Kidney capillary endothelial cell (primary cell): ENCODE measurements at regions not wholly inside any gene's neighbourhood (a gene's known extent, or its start where the extent isn't known, plus 50 kb on each side); places are given as distances from the start of the nearest gene placed in this dataset.

Experiments
- DNase-seq: peaks from one replicate; pipeline ENCODE4 v3.0.0-alpha.2; 2018; ENCODE audit warnings: low spot score

DNA sequence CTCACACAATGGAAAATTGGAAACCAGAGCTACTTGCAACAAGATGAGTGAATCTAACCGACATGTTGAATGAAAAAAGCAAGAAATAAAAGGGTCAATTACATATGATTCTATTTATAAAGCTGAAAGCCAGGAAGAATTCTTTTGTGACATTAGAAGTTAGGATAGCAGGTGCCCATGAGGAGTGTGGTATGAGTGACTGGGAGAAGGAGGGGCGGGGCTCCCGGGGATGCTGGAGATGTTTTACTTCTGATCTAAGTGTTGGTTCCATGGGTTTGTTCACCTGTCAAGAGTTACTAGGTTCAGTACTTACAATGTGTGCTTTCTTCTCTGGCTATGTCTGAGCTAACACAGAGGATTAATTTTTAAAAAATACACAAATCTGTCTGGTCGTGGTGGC, 60.8 kb downstream of the NSMCE3 start:
- DNase-seq, result no peak

DNA sequence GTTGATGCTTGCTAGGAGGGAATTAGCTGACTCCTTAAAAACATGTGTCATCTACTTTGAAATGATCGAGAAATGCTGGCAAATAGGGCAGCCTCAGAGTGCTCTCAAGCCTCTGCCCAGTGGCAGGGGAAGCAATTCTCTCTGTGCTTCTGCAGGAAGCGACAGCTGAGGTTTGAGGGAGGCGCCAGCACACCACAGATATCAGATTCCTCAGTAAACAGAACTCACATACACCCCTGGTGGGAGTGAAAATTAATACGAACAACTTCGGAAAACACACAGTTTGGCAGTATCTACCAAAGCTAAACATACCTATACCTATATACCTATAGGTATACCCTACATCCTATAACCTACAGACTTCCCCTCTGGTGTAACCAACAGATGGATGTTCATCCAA, 61.3 kb downstream of the NSMCE3 start:
- DNase-seq, result no peak

DNA sequence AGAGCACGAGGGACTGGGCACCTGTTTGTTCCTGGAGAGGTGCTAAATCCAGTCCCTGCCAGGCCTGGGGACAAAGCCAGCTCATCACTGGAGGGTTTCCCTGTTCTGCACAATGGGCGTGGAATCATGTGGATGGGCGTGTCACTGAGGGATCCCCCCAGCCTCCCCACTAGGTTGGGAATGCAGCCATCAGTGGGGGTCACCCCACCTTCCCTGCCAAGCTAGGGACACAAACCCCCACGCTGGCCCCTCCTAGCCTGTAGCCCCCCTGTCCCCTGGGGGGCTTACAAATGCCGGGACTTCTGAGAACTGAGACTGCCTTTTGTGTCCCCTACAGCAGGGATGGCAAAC, 61.9 kb downstream of the NSMCE3 start:
- DNase-seq, result no peak

DNA sequence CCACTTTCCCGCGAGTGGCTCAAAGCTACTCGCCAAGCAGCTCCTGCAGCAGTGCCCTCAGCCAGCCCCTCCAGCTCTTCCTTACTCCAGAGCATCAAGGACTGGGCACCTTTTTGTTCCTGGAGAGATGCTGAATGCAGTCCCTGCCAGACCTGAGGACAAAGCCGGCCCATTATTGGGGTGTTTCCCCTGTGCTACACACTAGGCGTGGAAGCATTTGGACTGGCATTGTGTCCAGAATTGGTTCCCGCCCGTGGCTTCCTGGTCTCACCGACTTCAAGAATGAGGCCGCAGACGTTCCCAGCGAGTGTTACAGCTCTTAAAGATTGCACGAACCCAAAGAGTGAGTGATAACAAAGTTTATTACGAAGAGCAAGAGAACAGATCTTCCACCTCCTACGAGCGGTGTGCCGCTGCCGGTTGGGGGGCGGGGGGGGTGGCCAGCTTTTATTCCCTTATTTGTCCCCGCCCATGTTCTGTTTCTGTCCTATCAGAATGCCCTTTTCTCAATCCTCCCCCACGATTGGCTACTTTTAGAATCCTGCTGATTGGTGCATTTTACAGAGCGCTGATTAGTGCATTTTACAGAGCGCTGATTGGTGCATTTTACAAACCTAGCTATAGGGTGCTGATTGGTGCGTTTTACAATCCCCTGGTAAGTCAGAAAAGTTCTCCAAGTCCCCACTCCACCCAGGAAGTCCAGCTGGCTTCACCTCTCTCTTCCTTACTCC, 62.4 kb downstream of the NSMCE3 start:
- DNase-seq, result no peak

DNA sequence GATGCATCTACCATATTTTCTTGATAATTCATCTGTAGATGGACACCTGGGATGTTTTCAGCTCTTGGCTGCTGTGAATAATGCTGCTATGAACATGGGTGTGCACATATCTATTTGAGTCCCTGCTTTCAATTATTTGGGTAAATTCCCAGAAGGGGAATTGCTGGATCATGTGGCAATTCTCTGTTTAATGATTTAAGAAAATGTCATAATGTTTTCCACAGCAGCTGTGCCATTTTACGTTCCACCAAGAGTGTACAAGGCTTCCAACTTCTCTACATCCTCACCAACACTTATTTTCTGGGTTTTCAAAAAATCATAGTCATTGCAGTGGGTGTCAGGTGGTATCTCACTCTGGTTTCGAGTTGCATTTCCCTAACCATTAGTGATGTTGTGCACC, 64.4 kb downstream of the NSMCE3 start:
- no peak for DNase-seq

DNA sequence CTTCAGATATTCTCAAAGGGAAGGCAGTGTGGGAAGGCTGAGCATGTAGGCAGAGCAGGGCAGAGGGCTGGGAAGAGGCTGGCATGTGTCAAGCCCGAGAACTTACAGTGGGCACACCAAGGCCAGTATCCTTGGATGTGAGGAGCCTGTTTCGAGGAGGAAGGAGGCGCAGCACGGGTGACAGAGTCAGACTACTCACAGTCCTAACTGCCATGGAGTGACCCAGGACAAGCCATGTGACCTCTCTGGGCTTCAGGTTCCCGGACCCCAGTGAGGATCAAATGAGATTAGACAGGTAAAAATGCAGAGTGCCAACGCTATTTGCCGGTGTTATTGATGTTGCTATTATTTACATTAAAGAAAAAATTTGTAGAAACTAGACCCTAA, 65.3 kb downstream of the NSMCE3 start:
- no peak for DNase-seq

DNA sequence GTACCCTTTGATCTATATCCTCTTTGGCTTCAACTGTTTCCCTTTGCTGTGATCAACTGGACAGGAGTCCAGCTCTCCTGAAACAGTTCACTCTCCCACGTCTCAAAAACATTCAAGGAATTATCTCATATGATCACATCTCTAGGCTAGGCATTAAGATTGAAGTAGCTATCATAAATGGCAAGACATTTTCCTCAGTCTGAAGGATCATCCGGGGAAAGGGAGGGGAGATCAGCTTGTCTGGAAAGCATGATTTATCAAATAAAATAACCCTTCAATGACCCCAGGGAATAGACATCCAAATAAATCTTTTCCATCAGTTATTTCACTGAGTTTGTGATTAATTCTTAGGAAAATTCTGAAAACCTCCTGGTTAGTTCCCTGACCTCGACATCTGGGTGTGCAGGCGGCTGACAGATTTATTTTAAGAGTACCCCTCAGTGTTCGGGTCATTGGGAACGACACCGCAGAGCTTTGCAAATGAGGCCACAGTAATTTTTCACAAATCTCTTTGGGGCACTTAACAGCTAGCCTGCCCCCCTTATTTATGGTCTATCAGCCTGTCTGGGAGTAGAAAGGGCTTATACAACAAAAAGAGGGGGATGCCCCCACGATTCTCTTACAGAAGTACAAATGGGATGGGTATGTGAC, 65.8 kb downstream of the NSMCE3 start:
- no peak for DNase-seq

DNA sequence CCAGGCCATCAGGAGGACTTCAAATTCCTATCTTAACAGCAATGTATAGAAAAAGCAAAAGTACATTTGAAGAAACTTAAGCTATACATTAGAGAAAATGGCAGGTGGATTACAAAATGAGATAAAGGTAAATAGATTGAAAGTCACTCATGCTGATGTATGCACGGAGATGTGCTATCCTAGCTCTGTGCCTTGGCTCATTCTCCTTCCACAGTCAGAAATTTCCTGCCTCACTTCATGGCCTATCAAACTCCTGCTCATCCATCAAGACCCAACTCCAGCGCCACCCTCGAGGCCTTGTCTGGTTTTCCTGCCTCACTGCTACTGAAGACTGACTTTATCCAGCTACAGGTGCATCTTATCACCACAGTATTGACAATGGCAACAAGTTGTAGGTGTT, 72.9 kb downstream of the NSMCE3 start:
- no peak for DNase-seq

DNA sequence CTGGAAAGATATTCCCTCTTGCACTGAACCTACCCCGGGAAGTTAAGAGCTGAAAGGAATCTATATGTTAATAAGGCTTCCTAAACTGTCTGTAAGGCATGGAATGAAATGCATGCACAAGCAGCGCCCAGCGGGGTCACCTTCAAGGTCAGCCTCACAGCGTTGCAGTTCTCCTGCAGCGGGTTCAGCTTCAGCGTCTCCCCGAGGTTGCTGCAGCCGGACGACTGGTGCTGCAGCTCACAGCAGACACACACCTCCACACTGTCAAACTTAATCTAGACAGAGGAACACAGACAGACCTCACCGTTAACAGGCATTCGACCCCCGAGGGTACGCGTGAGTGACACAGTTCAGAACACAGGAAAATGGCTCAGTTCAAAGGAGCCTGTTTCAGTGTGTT, 73.3 kb downstream of the NSMCE3 start:
- DNase-seq, result no peak

DNA sequence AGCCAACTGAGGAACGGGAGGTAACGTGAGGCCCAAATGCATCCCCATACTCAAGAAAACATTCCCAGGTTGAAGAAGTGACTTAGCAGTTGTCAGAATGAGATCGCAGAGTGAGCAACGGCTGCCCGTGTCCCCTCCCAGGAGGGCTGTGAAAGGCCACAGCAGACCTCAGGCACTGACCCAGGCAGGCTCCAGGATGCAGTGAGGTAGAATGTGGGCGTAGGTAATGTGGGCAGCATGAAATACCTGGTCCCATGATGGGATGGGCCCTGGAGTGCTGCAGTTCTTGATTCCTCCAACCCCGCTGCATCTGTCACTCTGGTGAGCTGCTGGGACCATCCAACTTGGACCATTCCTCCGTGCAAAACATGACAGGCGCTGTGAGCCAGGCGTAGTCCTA, 74.8 kb downstream of the NSMCE3 start:
- DNase-seq, result no peak

DNA sequence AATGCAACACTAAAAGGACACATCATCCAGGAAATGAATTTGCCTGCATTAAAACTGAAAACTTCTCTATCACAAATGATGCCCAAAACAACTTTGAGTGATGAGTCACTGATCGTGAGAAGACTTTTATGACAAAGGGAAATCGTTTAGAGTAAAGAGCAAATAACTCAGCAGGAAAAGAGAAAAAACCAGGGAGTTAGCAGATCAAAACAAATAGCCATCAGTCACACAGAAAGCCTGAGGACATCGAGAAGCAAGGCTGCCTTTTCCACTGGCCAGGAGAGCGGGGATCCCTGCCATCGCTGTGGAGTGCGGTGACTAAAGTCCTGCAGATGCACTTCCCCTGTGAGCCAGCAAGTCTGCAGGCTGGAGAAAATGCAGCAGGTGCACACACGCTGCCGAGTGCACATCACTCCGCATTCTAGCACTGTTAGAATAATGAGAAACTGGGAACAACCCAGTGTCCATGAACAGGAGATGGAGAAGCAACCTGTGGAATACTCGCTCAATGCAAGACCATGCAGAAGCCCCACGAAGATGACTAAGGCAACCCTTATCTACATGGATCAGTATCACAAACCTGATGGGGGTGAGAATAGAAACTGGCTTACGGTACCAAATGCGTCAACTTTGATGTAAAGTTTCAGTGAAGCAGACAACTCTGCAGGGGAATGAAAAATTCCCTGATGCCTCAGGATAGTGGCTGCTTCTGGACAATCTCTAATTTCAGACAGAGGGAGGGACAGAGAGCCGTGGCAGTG, 86.4 kb downstream of the NSMCE3 start:
- peak; percentile 62 for DNase-seq

DNA sequence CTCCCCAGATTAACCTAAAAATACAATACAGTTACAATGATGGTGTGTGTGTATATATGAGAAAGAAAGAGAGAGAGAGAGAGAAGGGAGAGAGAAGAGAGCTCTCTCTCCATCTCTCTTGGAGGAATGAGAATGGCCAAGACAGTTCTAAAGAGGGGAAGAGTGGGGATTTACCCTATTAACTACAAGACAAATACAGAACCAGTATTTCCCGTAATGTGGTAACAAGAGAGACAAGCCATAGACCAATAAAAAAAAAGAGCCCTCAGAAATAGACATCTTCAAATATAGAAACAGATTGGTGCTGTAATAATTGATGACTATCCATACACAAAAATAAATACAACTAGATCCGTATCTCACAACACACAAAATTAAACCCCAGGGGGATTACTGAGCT, 87.0 kb downstream of the NSMCE3 start:
- DNase-seq, result no peak

DNA sequence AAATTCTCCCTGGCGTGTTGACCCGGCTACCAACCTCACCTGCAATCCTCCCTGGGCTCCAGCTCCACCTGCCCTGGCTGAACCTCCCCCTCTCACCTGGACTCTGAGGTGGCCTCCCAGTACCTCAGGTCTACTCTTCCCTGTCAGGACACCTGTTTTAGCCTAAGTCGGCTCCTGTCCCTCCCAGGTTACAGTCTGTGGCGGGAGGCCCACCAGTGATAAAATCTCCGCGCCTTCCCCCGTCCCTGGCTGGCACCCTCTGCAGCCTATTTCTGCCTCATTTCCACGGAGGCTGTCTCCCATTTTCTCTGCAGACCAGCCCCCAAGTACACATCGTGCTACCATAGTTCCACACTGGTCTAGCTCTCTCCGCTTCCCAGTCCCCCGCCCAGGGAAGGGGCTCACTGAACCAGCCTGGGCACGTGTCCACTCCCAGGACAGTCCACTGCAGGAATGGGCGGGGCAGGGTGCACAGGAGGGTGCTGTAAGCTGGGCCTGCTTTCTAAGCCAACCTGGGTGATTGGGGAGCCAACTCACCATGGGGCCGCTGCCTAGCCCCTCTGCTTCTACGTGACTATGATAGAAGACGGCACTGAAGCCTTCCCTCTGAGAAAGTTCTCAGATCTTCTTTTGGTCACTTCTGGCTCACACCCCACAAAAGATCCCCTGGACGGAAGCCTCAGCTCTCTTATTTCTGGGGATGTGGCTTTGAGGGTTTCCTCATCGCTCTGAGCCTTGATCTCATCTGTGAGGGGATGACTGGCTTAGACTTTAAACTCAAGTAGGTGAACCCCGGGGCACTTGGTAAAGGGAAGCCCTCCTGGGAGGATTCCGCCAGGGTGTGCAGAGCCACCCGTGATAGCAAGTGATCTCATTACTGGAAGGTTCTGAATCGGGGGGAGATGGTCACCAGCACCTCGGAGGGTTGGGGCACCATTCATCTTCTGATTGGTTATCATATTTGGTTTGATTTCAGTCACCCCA, 96.6 kb downstream of the NSMCE3 start:
- no peak for DNase-seq

DNA sequence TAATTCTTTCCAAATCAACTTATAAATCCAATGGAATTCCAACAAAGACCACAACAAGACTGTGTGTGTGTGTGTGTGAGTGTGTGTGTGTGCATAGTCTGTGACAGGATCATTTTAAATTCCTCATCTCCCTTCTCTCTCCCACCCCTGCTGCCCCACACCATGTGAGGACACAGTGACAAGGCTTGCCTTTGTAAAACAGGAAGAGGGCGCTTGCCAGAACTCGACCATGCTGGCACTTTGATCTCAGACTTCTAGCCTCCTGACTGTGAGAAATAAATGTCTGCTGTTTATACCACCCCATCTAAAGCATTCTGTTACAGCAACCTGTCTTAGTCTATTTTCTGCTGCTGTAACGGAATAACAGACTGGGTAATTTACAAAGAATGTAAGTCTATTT, 99.1 kb downstream of the NSMCE3 start:
- DNase-seq, result no peak
